PFSK-1 (cell line): ENCODE measurements at regions not wholly inside any gene's neighbourhood (a gene's known extent, or its start where the extent isn't known, plus 50 kb on each side); places are given as distances from the start of the nearest gene placed in this dataset.

Source experiments
- POLR2AphosphoS5 ChIP-seq: IDR thresholded peaks from 2 replicates; pipeline ENCODE4 v1.6.1; 2012; ENCODE audit warnings: low read depth, mild to moderate bottlenecking, control low read depth, low read length, moderate library complexity
- SIN3A ChIP-seq: IDR thresholded peaks from 2 replicates; pipeline ENCODE4 v1.6.1; 2012; ENCODE audit warnings: mild to moderate bottlenecking, low read length, moderate library complexity, borderline replicate concordance; ENCODE audit not compliant: insufficient read depth
- TAF1 ChIP-seq: IDR thresholded peaks from 2 replicates; pipeline ENCODE4 v1.6.1; 2012; ENCODE audit warnings: low read length, control low read depth, borderline replicate concordance; ENCODE audit not compliant: insufficient read depth
- TF ChIP-seq, protein P1 (sequence below), 2 experiments: IDR thresholded peaks; 2 replicates each; pipeline versions ENCODE4 v1.6.1 to v1.8.0; 2011 to 2012; ENCODE audit warnings: low read depth in 2 of 2, low read length in 2 of 2, control low read depth in 1 of 2, inconsistent platforms in 1 of 2, mild to moderate bottlenecking in 1 of 2, moderate library complexity in 1 of 2; ENCODE audit not compliant: insufficient read depth in 1 of 2

DNA sequence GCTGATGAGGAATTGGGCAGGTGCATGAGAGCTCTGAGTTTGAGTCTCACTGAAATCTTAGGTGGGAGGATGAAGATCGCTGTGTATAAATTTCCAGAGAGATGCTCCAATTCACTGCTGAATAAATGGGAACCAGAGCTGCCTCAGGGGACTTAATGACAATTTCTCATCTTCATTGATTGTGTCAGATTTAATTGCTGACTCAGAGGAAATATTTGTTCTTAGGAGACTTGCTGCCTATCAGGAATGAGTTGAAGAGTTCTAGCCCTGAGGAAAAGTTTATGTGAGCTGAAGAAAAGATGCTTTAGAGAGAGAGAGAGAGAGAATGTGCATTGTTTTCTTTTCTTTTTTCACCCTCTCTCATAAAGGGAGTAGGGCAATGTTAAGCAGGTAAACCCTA, 827.5 kb upstream of the WWC1 start:
- TF ChIP-seq SIN3A (no peak), POLR2AphosphoS5 (no peak), TAF1 (no peak)
- TF ChIP-seq, protein P1, sequence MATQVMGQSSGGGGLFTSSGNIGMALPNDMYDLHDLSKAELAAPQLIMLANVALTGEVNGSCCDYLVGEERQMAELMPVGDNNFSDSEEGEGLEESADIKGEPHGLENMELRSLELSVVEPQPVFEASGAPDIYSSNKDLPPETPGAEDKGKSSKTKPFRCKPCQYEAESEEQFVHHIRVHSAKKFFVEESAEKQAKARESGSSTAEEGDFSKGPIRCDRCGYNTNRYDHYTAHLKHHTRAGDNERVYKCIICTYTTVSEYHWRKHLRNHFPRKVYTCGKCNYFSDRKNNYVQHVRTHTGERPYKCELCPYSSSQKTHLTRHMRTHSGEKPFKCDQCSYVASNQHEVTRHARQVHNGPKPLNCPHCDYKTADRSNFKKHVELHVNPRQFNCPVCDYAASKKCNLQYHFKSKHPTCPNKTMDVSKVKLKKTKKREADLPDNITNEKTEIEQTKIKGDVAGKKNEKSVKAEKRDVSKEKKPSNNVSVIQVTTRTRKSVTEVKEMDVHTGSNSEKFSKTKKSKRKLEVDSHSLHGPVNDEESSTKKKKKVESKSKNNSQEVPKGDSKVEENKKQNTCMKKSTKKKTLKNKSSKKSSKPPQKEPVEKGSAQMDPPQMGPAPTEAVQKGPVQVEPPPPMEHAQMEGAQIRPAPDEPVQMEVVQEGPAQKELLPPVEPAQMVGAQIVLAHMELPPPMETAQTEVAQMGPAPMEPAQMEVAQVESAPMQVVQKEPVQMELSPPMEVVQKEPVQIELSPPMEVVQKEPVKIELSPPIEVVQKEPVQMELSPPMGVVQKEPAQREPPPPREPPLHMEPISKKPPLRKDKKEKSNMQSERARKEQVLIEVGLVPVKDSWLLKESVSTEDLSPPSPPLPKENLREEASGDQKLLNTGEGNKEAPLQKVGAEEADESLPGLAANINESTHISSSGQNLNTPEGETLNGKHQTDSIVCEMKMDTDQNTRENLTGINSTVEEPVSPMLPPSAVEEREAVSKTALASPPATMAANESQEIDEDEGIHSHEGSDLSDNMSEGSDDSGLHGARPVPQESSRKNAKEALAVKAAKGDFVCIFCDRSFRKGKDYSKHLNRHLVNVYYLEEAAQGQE (IDR thresholded peaks at IDR 0.05; ENCODE audit: insufficient read depth in 1 of 2, low read depth in 2 of 2, low read length in 2 of 2), result no peak
